HT1080 (cell line): ENCODE measurements at regions not wholly inside any gene's neighbourhood (a gene's known extent, or its start where the extent isn't known, plus 50 kb on each side); places are given as distances from the start of the nearest gene placed in this dataset. TPM values are rescaled to one million over a fixed set of nuclear protein-coding genes. Genes with fewer than 3 reads are reported as not detected.

Experiments
- DNase-seq: peaks from one replicate; pipeline ENCODE4 v3.0.0-alpha.2; 2015; ENCODE audit warnings: low read depth
- small RNA-seq: library from RNA; depleted of rRNA; stranded (forward); fragments of <200 nt; gene quantifications from one replicate; pipeline ENCODE3, GENCODE V24; 2014

GRCh38 chr1:199946305-199947155, 81.0 kb upstream of the NR5A2 start:
- no peak for DNase-seq

DNA sequence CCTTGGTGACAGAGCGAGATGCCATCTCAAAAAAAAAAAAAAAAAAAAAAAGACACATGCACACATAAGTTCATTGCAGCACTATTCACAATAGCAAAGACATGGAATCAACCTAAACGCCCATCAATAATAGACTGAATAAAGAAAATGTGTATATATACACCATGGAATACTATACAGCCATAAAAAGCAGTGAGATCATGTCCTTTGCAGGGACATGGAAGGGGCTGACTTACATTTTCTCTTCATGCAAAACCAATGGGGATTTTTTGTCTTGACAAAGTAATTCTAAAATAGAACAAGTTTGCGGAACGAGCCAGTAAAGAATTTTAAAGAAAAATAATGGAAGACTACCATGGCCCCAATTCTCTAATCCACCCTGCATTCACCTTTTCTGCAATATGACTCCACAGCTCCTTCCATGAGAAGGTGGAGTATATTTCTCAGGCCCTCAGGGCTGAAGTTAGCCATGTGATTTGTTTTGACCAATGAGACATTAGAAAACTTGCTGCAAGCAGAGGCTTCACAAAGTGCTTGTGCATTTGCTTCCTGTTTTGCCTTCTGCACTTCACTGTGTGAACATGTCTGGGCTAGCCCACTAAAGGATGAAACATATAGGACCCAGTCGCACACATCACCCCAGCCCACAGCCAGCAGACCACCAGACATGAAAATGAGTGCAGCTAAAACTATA, 78.8 kb upstream of the NR5A2 start:
- peak; percentile 19 for DNase-seq

DNA sequence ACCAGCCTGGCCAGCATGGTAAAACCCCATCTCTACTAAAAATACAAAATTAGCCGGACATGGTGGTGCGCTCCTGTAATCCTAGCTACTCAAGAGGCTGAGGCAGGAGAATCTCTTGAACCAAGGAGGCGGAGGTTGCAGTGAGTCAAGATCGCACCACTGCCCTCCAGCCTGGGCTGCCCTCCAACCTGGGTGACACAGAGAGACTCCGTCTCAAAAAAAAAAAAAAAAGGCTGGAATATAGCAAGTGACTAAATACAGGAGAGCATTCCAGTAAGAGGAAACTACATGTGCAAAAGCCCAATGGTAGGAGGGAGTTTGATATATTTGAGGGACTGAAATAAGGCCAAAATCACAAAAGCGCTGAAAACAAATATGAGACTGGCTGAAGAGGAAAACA, 76.5 kb upstream of the NR5A2 start:
- DNase-seq = peak; percentile 44

- no peak for DNase-seq
These were observed 73.9 kb upstream of the NR5A2 start for GRCh38 chr1:199953651-199954050.

- no peak for DNase-seq
These were observed 72.8 kb upstream of the NR5A2 start for GRCh38 chr1:199954699-199955098.

- no peak for DNase-seq
These were observed 72.3 kb upstream of the NR5A2 start for GRCh38 chr1:199955235-199955634.

- no peak for DNase-seq
These were observed 71.5 kb upstream of the NR5A2 start for GRCh38 chr1:199956005-199956404.

DNA sequence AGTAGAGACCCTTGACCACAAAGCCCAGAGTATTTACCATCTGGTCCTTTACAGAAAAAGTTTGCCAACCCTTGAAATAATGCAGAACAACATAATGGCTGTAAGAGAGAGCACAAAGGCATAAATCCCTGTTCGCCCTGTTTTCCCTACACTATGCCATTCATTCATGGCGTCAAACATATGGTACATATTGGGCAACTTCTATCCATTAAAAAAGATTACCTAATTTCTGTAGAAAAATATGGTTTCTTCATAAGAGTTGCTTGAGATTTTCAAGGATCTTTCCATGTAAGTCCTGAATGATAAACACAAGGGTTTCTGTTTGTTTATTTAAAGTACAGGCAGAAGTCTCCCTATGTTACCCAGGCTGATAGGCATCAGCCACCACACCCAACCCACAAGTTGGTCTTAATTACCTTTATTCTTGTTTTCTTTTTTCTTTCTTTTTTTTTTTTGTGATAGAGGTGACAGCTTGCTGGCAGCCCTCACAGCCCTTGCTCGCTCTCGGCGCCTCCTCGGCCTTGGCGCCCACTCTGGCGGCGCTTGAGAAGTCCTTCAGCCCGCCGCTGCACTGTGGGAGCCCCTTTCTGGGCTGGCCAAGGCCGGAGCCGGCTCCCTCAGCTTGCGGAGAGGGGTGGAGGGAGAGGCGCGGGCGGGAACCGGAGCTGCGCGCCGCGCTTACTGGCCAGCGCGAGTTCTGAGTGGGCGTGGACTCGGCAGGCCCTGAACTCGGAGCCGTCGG, 68.3 kb upstream of the NR5A2 start:
- DNase-seq = no peak

- DNase-seq = no peak
These were observed 67.8 kb upstream of the NR5A2 start for GRCh38 chr1:199959775-199960110.

- no peak for DNase-seq
These were observed 57.4 kb upstream of the NR5A2 start for GRCh38 chr1:199970125-199970524.

GRCh38 chr1:199976496-199977144, 50.9 kb upstream of the NR5A2 start:
- no peak for DNase-seq

Small RNA genes in the stretch of these regions (small RNA-seq; reads per million reads assigned to genes)
- 0.14 reads per million for gene MIR181A1
- gene MIR181B1 = 0.27 reads per million, percentile 24 among the genes with 10 or more reads in this experiment
- gene RNU6-778P = not detected
